ENCODE measurements at regions not wholly inside any gene's neighbourhood (a gene's known extent, or its start where the extent isn't known, plus 50 kb on each side); places are given as distances from the start of the nearest gene placed in this dataset.

DNA sequence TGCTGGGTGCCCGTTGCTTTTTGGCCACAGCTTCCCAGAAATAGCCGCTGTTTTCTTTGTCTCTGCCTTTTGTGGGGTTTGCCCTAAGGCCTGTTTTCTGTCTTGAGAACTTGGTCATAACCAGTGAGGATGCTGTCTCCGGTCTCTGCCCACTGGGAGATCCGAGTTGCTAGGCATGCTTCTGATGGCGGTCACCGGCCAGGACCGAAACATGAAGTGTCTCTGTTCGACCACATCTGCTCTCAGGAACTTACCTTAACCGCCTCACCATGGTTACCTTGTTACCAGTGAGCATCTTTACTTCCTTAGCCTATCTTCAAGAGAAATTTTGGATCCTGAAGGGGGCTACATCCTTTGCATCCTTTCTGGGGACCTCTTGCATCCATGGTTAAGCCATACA, 91.9 kb downstream of the RTP5 start:
- TF ChIP-seq CTCF (IDR thresholded peaks at IDR 0.05) = no peak
- TF ChIP-seq POLR2A (IDR thresholded peaks at IDR 0.05) = no peak

Data from lower leg skin (tissue), 3 donors.